Spleen (tissue), 7 donors: ENCODE measurements at regions not wholly inside any gene's neighbourhood (a gene's known extent, or its start where the extent isn't known, plus 50 kb on each side); places are given as distances from the start of the nearest gene placed in this dataset.

Experiments
- CTCF ChIP-seq, 11 experiments: fragments of 200-600 bp in 7 of 11; fragments of 450-650 bp in 4 of 11; sonication (generic) in 4 of 11; IDR thresholded peaks in 8 of 11; conservative IDR thresholded peaks in 3 of 11; 1 replicate in 7 of 11; 2 replicates in 4 of 11; pipeline versions ENCODE4 v1.4.0 to v1.8.0; 2016 to 2021; ENCODE audit warnings: antibody characterized with exemption in 11 of 11, inconsistent platforms in 4 of 11, mild to moderate bottlenecking in 1 of 11
- POLR2AphosphoS5 ChIP-seq, 3 donors: sonication (generic); formaldehyde crosslinking; IDR thresholded peaks; one replicate each; pipeline ENCODE4 v1.5.1; 2017; ENCODE audit warnings: antibody characterized with exemption in 3 of 3
- donor health status: DM: no; HTN: no; CAD: no; lungs with moderate emphysema.
- donor health status: DM: no; HTN: no; CAD: no.
- donor health status: DM: no; HTN: no; CAD: no.

DNA sequence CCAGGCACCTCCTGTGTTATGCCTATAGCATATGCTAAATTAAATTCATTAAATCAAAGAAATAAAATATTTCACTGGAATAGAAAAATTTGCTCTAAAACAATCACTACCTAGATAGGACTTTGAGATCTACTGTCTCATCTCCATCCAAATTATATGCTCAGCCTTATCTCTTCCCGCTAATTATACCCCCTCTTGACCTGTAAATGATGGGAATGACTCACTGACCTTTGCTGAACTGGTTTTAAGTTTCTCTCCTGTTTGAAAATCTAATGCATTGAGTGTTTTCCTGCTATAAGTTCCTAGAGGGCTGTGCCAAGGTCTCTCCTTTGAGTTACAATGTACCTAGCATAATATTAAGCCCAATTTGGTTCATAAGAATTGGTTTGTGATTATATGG lies 110.1 kb downstream of the BMP2 start:
- no peak for TF ChIP-seq CTCF (IDR thresholded peaks at IDR 0.05 in 8 of 11, conservative IDR thresholded peaks at IDR 0.05 in 3 of 11)
- TF ChIP-seq POLR2AphosphoS5 (IDR thresholded peaks at IDR 0.05) = no peak
